ENCODE measurements at regions not wholly inside any gene's neighbourhood (a gene's known extent, or its start where the extent isn't known, plus 50 kb on each side); places are given as distances from the start of the nearest gene placed in this dataset.
"Not testable (repeated sequence)": the region's sequence is repeated elsewhere in the genome, so short reads cannot be mapped to it uniquely, and the experiment has no call there.

DNA sequence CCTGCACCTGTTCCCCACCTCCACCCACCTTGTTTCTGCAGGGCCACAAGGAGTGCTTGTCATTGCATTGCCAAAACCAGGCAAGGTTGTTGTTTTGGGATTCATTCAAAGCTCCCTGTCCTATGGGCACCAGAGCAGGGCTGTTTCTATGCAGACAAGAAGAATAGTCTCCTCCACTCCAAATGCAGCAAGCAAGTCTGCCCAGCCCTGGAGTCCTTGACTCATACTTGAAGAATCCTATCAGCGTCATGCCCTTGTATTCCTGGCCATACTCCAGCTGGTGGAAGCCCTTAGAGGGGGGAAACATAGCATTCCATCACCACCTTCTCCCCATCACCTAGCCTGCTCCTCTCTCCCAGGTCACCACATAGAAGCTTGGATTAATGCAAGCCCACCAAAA, 145.3 kb upstream of the ECI2 start:
- DNase-seq = no peak

DNA sequence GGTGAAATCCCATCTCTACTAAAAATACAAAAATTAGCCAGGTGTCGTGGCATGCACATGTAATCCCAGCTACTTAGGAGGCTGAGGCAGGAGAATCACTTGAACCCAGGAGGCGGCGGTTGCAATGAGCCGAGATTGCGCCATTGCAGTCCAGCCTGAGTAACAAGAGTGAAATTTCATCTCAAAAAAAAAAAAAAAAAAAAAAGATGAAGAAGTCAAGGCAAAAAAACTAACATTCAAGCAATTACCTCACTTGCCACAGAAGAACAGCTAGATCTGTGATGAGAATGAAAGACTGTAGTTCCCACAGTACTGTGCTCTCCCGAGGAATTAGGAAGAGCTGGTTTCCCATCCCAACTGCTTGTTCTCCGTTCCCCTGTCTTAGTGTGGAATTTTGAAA, 144.7 kb upstream of the ECI2 start:
- DNase-seq = no peak

DNA sequence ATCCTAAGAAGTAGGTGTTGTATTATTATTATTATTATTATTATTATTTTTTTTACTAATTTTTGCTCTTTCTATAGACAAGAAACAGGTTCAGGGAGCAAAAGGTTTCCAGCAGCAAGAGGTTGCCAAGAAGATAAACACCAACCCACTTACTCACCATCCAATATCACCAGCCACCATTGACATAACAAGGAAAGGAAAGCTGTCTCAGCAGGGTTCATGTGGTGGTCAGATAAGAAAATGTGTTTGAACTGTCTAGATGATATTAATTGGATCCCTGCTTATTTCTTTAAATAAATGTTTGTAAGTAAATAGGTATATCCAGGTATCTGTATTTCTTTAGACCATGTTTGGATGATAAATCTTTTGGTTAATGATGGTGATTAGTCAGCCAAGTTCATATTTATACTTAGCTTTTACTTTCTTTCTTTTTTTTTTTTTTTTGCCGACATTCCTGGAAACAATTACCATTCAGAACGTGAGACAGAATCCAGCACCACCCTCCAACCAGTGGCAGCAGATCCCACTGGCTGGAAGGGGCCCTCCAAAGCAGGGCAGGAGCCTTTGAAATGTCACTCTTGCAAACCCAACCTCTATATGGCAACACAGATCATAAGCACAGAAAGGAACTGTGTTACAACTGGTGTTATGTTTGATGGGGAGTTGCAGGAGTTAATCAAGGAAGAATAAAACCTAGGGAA, 139.2 kb upstream of the ECI2 start:
- no peak for DNase-seq

DNA sequence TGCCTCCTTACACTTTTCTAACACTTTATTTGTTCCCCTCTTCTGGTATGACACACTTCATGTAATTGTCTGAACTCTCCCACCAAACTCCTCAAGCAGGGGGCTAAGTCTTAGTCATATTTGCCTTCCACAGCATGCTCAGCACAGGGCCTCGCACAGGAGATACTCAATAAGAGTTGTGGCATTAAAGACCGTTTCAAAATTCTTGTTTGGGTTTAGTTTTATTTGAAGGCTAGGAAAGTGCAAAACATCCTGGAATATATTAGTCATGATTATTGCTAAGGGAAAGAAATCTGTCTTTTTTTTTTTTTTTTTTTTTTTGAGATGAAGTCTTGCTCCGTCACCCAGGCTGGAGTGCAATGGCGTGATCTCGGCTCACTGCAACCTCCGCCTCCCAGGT, 137.6 kb upstream of the ECI2 start:
- DNase-seq = no peak

DNA sequence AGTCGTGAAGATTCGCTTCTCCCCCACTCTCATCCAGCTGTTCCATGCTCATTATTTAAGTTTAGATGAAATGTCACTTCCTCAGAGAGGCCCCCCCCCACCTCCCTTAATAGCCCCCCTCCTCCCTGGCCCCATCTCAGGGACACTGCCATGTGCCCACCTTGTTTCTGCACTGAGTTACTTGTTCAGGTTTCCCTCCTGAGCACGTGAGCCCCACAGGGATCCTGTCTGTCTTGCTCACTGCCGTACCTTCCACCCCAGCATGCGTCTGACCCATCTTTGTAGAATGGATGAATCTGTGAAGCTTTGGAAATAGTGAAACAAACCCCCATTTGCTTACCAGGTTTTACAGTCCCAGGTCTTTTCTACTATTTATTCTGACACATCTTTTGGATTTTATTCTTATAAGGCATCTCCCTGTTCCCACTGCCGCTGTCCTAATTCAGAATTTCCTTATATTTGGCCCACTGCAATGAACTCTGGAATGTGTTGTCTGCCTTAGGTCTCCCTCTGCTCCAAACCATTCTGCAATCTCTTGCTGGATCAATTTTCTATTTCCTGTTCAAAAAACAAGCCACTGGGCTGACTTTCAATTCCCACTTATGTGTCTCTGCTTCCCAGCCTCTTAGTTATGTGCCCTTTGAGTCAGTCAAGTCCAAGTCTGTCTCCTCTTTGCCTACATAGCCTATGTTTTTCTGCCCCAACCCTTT, 136.5 kb upstream of the ECI2 start:
- no peak for DNase-seq

DNA sequence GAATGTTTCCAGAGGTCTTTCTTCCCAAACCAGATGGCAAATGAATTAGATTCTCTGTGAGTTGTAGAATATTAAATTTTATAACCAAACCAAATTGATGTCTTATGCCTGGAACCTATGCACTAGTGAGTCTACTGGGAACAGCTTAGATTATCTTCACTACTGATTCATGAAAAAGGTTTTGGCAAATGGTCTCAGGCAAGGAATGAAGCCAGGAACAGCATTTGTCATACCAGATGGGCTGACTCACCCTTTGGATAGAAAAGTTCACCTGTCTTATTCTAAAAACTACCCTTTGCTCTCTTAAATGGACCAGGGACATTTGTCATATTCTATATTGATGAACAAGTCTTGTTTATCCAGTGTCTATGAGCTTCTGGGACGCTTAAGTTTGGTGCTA, 135.4 kb upstream of the ECI2 start:
- no peak for DNase-seq

DNA sequence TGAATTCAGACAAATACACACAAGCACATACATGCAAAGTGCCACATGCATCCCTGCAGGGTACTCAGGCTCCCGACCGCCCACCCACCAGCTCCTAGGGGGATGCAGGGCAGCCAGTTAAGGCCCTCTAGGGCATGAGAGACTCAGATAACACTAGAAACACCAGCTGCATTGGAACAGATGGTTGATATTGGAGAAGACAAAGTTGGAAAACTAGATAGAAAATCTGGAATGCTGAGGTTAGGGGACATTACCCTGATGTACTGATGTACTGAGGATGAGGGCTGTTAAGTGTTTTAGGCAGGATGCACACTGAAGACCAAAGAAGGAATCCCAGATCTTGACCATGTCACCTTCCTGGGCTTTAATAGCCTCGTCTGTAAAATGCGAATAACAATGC, 134.6 kb upstream of the ECI2 start:
- DNase-seq = no peak

DNA sequence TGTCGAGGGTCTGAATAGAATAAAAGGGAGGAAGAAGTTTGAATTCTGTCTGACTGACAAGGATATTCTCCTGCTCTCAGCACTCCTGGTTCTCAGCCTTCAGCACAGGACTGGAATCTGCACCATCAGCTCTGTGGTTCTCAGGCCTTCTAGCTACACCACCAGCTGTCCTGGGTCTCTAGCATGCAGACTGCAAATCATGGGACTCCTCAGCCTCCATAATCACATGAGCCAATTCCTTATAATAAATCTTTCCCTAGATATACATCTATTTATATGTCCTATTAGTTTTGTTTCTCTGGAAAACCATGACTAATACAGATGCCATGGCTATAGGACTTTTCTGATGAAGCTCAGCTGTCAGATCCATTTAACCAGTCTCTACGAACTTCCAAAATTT, 132.8 kb upstream of the ECI2 start:
- no peak for DNase-seq

DNA sequence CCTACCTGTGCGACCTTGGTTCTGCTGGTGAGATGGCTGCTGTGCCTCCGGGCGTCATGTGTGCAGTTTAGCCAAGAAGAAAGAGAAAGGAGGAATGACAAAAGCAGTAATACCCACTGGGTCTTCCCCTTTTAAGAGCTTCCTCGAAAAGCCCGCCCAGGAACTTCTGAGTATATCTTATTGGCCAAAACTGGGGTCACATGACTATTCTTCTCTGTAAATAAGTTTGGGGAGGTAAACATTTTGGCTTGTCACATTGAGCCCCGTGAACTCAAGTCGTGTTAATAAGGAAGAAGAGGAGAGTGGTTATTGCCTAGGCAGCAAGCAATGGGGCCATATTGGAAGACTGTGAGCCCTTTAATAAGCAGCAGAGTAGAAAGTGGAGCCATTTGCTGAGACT, 130.4 kb upstream of the ECI2 start:
- no peak for DNase-seq

DNA sequence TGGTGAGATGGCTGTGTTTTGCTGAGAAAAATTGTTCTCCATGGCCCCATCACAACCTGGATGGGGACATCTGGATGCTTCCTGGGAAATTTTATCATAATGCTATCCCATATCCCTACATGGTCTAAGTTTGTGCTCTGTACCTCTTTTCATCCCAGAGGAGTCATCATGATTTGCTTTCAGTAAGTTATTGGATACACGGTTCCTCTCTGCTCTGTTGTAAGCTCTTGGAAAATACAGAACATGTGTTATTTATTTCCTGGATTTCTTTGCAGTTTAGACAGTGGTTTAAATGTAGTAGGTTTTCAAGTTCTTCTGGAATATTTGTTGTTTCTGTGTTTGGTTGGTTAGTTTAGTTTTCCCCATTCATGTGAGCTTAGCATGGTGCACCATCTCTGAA, 129.2 kb upstream of the ECI2 start:
- no peak for DNase-seq

DNA sequence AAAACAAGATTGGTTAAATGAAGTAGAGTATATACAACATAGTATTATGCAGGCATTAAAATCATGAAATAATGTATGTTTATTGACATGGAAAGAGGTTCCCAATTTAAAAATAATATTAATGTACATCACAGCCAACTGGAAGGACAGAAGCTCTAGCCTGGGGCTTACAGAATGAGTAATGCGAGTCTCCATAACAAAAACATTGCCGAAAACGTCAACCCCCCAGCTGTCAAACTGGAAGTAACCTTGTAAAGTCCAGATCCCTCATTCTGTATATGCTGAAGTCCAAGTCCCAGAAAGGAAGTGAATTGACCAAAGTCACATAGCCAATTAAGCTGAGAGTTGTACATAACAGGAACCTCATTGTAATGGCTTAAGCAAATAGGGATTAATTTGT, 128.7 kb upstream of the ECI2 start:
- DNase-seq = no peak

DNA sequence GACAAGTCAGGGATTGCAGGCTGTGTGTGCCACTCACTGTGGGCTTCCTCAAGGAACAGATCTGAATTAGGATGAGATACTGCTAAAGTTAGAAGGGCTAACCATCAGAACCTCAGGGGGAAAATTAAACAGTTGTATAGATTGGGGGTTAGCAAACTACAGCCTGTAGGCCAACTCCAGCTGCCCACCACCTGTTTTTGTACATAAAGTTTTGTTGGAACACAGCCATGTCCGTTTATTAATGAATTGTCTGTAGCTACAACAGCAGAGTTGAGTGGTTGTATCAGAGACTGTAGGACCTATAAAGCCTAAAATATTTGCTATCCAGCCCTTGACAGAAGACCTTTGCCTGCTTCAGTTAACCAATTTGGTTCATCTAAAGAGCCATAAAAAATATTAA, 127.2 kb upstream of the ECI2 start:
- no peak for DNase-seq

DNA sequence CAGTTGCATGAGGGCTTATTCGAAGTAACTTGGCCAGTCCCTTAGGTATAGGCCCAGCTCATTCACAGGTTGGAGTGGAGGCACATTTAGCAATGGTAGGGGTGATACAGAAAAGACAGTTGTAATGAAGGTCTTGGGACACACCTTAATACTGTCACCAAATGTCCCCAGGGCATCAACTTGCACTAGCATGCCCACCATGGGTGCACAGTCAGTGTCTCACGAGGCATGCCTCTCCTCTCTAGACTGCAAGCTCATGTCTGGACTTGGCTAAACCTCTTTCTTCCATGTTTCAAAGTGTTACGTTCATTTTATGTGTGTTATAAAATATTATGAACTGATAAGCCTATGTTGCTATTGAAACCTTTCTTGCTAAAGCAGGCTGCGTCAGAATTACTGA, 124.0 kb upstream of the ECI2 start:
- DNase-seq = no peak

DNA sequence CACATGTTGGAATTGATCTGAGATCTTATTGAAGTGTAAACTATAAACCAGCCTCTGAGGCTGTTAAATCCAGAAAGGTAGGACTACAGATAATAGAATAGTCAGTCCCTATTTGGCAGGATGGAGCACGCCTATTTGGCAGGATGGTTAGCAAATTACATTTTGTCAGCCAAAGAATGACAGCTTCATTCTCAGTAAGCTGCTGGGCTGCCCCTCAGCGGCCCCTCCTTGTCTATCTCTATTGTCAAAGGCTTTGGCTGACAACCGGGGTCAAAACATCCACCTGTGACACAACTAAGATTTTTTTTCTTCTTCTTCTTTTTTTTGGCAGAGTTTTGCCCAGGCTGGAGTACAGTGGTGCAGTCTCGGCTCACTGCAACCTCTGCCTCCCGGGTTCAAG, 123.4 kb upstream of the ECI2 start:
- DNase-seq = no peak

DNA sequence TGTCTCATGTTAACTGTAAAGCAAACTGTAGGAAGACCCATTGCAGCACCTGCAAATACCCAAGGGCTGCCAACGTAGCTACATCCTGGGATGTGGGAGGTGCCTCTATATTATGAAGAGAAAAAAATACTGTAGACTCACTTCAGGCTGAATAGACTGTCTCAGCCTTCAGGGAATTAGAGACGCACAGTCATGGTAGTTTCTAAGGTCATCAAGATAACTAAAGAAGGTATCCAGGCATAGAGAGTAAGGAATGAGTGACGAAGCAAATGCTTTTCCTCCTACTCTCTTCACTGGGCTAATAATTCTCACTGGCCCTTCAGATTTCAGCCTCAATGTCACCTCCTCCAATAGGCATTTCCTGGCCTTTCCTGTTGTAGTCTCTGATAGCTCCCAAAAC, 121.6 kb upstream of the ECI2 start:
- DNase-seq = no peak

DNA sequence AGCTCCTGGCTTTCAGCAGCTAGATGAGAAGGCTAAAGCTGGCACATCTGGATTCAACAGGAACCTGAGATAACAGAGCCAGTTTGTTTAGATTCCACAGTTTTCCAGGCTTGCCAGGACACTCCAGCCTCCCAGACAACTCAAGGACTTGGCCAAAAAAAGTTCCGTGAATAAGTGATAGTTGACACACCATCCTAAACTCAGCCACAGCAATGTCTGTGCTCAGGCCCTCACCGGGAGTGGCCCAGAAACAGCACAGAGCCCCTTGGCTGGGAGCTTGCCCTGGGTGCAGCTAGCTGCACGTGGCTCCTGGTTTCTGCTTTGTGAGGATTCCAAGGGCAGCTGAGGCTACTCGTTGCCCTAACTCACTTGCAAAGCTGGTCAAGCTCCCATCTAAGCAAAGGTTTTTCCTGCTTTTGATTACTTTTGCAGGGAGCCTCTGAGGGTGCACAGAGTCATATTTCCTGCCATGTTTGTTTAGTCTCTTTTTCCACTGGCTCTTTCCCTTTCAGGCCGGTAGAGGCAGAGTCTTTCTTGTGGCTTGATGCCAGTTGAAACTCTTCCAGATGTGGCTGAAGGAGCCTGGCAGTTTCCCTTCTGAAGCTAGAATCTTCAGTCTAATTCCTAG, 118.3 kb upstream of the ECI2 start:
- no peak for DNase-seq

DNA sequence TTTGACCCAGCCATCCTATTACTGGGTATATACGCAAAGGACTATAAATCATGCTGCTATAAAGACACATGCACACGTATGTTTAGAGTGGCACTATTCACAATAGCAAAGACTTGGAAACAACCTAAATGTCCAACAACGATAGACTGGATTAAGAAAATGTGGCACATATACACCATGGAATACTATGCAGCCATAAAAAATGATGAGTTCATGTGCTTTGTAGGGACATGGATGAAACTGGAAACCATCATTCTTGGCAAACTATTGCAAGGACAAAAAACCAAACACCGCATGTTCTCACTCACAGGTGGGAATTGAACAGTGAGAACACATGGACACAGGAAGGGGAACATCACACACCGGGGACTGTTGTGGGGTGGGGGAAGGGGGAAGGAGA, 117.1 kb upstream of the ECI2 start:
- DNase-seq = not testable (repeated sequence)

DNA sequence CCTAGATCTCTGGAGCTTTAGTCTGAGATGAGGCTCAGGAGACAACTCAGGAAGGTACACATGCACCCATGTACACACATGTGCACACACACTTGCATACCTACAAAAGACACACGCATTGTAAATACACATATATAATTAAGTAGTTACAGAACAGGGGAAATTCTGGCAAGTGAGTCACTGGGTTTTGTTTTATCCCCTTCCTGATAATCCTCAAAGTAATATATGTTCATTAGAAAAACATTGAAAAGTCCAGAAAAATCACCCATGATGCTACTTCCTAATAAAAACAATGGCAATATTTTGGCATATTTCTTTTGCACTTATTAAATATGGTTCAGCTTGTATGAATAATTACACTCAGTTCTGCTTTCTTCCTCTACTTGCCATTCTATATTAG, 115.3 kb upstream of the ECI2 start:
- no peak for DNase-seq

DNA sequence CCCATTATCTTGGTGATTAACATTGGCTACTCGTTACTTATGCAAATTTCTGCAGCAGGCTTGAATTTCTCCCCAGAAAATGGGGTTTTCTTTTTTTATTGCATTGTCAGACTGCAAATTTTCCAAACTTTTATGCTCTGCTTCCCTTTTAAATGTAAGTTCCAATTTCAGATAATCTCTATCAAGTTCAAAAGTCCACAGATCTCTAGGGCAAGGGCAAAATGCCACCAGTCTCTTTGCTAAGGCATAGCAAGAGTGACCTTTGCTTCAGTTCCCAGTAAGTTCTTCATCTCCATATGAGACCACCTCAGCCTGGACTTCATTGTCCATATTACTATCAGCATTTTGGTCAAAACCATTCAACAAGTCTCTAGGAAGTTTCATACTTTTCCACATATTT, 108.5 kb upstream of the ECI2 start:
- not testable (repeated sequence) for DNase-seq

DNA sequence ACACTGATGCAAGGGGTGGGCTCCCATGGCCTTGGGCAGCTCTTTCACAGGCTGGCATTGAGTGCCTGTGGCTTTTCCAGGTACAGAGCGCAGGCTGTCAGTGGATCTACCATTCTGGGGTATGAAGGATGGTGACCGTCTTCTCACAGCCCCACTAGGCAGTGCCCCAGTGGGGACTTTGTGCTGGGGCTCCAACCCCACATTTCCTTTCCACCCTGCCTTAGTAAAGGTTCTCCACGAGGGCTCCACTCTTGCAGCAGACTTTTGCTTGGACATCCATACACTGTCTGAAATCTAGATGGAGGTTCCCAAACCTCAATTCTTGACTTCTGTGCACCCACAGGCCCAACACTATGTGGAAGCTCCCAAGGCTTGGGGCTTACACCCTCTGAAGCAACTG, 107.9 kb upstream of the ECI2 start:
- DNase-seq = no peak

DNA sequence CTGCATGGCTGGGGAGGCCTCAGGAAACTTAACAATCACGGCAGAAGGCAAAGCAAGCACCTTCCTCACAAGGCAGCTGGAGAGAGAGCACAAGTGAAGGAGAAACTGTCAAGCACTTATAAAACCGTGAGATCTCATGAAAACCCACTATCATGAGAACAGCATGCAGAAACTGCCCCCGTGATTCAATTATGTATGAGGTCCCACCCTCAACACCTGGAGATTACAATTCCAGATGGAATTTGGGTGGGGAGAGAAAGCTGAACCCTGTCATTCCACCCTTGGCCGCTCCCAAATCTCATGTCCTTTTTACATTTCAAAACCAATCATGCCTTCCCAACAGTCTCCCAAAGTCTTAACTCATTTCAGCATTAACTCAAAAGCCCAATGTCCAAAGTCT, 107.2 kb upstream of the ECI2 start:
- DNase-seq = no peak

DNA sequence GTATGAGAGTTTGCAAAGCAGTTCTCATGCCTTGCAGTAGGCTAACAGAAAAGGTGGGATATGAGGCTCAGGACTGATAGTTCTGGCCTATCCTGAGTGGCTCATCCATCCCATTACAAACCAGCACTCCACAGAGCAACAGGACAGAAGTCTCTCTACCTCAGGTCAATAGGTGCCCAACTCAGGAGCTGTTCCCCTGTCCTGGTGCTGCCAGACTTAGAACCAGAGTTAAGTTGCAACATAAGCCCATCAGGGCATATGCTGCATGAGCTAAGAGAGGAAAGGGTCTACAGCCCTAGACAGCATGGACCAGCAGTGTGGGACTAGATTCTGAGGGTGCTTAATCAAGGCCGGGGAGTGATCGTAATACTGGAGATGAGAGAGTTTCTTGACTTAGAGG, 104.8 kb upstream of the ECI2 start:
- no peak for DNase-seq

DNA sequence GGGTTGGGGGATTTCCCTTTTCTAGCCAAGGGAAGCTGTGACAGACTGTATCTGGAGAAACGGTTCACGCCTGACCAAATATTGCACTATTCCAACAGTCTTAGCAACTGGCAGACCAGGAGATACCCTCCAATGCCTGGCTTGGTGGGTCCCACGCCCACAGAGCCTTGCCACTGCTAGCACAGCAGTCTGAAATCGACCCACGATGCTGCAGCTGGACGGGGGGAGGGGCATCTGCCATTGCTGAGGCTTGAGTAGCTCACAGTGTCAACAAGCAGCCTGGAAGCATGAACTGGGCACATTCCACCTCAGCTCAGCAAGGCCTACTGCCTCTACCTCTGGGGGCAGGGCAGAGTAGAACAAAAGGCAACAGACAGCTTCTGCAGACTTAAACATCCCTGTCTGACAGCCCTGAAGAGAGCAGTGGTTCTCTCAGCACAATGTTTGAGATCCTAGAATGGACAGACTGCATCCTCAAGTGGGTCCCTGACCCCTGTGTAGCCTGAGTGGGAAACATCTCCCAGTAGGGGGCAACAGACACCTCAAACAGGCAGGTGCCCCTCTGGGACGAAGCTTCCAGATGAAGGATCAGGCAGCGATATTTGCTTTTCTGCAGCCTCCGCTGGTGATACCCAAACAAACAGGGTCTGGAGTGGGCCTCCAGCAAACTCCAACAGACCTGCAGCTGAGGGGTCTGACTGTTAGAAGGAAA, 89.9 kb upstream of the ECI2 start:
- no peak for DNase-seq
